B cell (primary cell): ENCODE measurements at regions not wholly inside any gene's neighbourhood (a gene's known extent, or its start where the extent isn't known, plus 50 kb on each side); places are given as distances from the start of the nearest gene placed in this dataset. TPM values are rescaled to one million over a fixed set of nuclear protein-coding genes. Genes with fewer than 3 reads are reported as not detected.

ENCODE experiments used
- small RNA-seq: library from RNA; depleted of rRNA; stranded (forward); fragments of <200 nt; gene quantifications from one replicate; pipeline ENCODE3, GENCODE V24; 2012; ENCODE audit warnings: low replicate concordance, low read depth; ENCODE audit not compliant: insufficient read length

Small RNA genes lying in the stretch of these regions (small RNA-seq; reads per million reads assigned to genes)
- not detected for gene SNRPCP5
